Panc1 (cell line): ENCODE measurements at regions not wholly inside any gene's neighbourhood (a gene's known extent, or its start where the extent isn't known, plus 50 kb on each side); places are given as distances from the start of the nearest gene placed in this dataset.

Experiments used
- ATAC-seq: fragments of 200-7000 bp; cut with Tn5 transposase; 2 replicates; pipeline ENCODE4 v1.9.1; 2020; ENCODE audit warnings: mild to moderate bottlenecking, moderate library complexity
- BruUV-seq: library from RNA; stranded (reverse); fragments of 400-500 nt; replicated peaks from 2 replicates; lab custom pipeline; 2021; lab: Mats Ljungman, UMichigan
- CTCF ChIA-PET: fragments of 300-600 bp; sonication (Branson Sonifier 250); formaldehyde crosslinking; loops from one replicate; lab custom pipeline; 2022; ENCODE audit warnings: antibody characterized with exemption; lab: Charles Lee
- POLR2A ChIA-PET: fragments of 300-600 bp; sonication (Branson Sonifier 250); formaldehyde crosslinking; loops from one replicate; lab custom pipeline; 2022; ENCODE audit warnings: antibody characterized with exemption; lab: Charles Lee
- DNase-seq: peaks from one replicate; pipeline ENCODE4 v3.0.0-alpha.2; 2010; ENCODE audit warnings: low read depth, low spot score
- H3K27ac ChIP-seq: 2 replicates; pipeline ENCODE4 v1.5.1; 2011; ENCODE audit warnings: mild to moderate bottlenecking, low read length, inconsistent platforms
- H3K27me3 ChIP-seq: fragments of 200-500 bp; sonication (Bioruptor generic); 2 replicates; pipeline ENCODE4 v1.6.0; 2014; ENCODE audit warnings: low read length, inconsistent platforms; ENCODE audit not compliant: control insufficient read depth, insufficient read depth
- H3K36me3 ChIP-seq: fragments of 200-500 bp; sonication (Bioruptor generic); 2 replicates; pipeline ENCODE4 v1.5.1; 2014; ENCODE audit warnings: inconsistent platforms, mild to moderate bottlenecking, low read length, moderate library complexity; ENCODE audit not compliant: control insufficient read depth, insufficient read depth
- H3K4me1 ChIP-seq: 2 replicates; pipeline ENCODE4 v1.5.1; 2011; ENCODE audit warnings: inconsistent platforms, mild to moderate bottlenecking, low read length, moderate library complexity; ENCODE audit not compliant: control insufficient read depth, insufficient read depth
- H3K4me3 ChIP-seq, 2 experiments: 2 replicates each; pipeline ENCODE4 v1.5.1; 2011 to 2012; ENCODE audit warnings: low read depth in 2 of 2, low read length in 2 of 2, mild to moderate bottlenecking in 2 of 2, inconsistent platforms in 1 of 2, moderate library complexity in 1 of 2
- H3K9me3 ChIP-seq: fragments of 200-500 bp; sonication (Bioruptor generic); 2 replicates; pipeline ENCODE4 v1.5.1; 2014; ENCODE audit warnings: low read depth, mild to moderate bottlenecking, inconsistent platforms, low read length, moderate library complexity; ENCODE audit not compliant: control insufficient read depth, insufficient read depth
- CTCF ChIP-seq: fragments of 450-650 bp; IDR thresholded peaks from 2 replicates; pipeline ENCODE4 v1.5.1; 2017; ENCODE audit warnings: mild to moderate bottlenecking
- POLR2AphosphoS5 ChIP-seq: IDR thresholded peaks from 2 replicates; pipeline ENCODE4 v1.6.1; 2012; ENCODE audit warnings: mild to moderate bottlenecking, low read depth, low read length, moderate library complexity
- REST ChIP-seq, 2 experiments: IDR thresholded peaks; 2 replicates each; pipeline ENCODE4 v1.6.1; 2011 to 2012; ENCODE audit warnings: low read depth in 2 of 2, control low read depth in 1 of 2, low read length in 1 of 2, mild to moderate bottlenecking in 1 of 2, moderate library complexity in 1 of 2; ENCODE audit not compliant: insufficient read depth in 1 of 2
- SIN3A ChIP-seq: IDR thresholded peaks from 2 replicates; pipeline ENCODE4 v1.6.1; 2012; ENCODE audit warnings: low read depth, mild to moderate bottlenecking, low read length, moderate library complexity, borderline replicate concordance; ENCODE audit not compliant: insufficient read depth
- TCF7L2 ChIP-seq: IDR thresholded peaks from 2 replicates; pipeline ENCODE4 v1.6.1; 2011; ENCODE audit warnings: mild to moderate bottlenecking, low read depth, low read length, inconsistent platforms
- in situ Hi-C: cut with HindIII; loops from 2 replicates; pipeline ENCODE4 v1.10.0; 2016; ENCODE audit warnings: low sequenced_read_pairs, low pct_unique_long_range_greater_than_20kb
- intact Hi-C: fragments of 100-400 bp; cut with micrococcal nuclease; formaldehyde crosslinking; loops from one replicate; pipeline ENCODE4 v1.10.0; 2022; ENCODE audit not compliant: unreplicated experiment

- Histone ChIP-seq H3K36me3 (no peaks in the 10 kb centered on the region), H3K4me3 (no peak overlapping the region), H3K4me1 (no peaks in the 10 kb centered on the region), H3K27ac (no peak overlapping the region), H3K9me3 (no peaks in the 10 kb centered on the region), H3K27me3 (no peaks in the 10 kb centered on the region)
- in situ Hi-C loops (no loop called here), intact Hi-C loops (no loop called here)
- ATAC-seq (no peak), DNase-seq (no peak)
- BruUV-seq = no TSS peak
- ChIA-PET CTCF (no interaction called here), POLR2A (no interaction called here)
- no peak for TF ChIP-seq CTCF
- no peak for TF ChIP-seq REST (IDR thresholded peaks at IDR 0.05; ENCODE audit: insufficient read depth in 1 of 2, low read depth in 2 of 2, low read length in 1 of 2)
- TF ChIP-seq SIN3A = no peak
- no peak for TF ChIP-seq TCF7L2
- TF ChIP-seq POLR2AphosphoS5 = no peak
Measured at GRCh38 chr6:66128243-66128642, 421.2 kb upstream of the EYS start.

- TF ChIP-seq REST (IDR thresholded peaks at IDR 0.05; ENCODE audit: insufficient read depth in 1 of 2, low read depth in 2 of 2, low read length in 1 of 2) (no peak), TCF7L2 (no peak), POLR2AphosphoS5 (no peak), CTCF (no peak), SIN3A (no peak)
Measured at GRCh38 chr6:66127061-66127460, 420.0 kb upstream of the EYS start.

More at GRCh38 chr6:66127061-66127460, 420.0 kb upstream of the EYS start:
- no TSS peak for BruUV-seq
- H3K9me3 ChIP-seq = no peaks in the 10 kb centered on the region
- no peaks in the 10 kb centered on the region for H3K36me3 ChIP-seq
- DNase-seq = no peak
- ChIA-PET POLR2A (no interaction called here), CTCF (no interaction called here)
- no peak for ATAC-seq
- H3K27ac ChIP-seq = no peak overlapping the region
- in situ Hi-C loops (no loop called here), intact Hi-C loops (no loop called here)
- H3K4me3 ChIP-seq = no peak overlapping the region
- H3K4me1 ChIP-seq = no peaks in the 10 kb centered on the region
- H3K27me3 ChIP-seq = no peaks in the 10 kb centered on the region
